H1 (cell line): ENCODE measurements at regions not wholly inside any gene's neighbourhood (a gene's known extent, or its start where the extent isn't known, plus 50 kb on each side); places are given as distances from the start of the nearest gene placed in this dataset.

Experiments used
- CTCF ChIA-PET: fragments of 300-600 bp; sonication (Branson Sonifier 250); formaldehyde crosslinking; loops from one replicate; lab custom pipeline; 2021; ENCODE audit not compliant: partially characterized antibody; lab: Charles Lee
- POLR2A ChIA-PET: fragments of 300-600 bp; sonication (Branson Sonifier 250); formaldehyde crosslinking; loops from one replicate; lab custom pipeline; 2021; ENCODE audit warnings: inconsistent platforms; ENCODE audit not compliant: partially characterized antibody; lab: Charles Lee
- DNase-seq, 2 experiments: peaks; one replicate each; pipeline versions ENCODE4 v3.0.0 to v3.0.0-alpha.2; 2010 to 2022; ENCODE audit warnings: low spot score in 2 of 2, low read depth in 1 of 2, mixed read lengths in 1 of 2
- FAIRE-seq: peaks from 2 replicates; lab custom pipeline; 2011; peaks lifted over from hg19 to GRCh38; lab: Jason Lieb, UNC
- H2AFZ ChIP-seq: 2 replicates; pipeline ENCODE4 v1.8.1; 2012; ENCODE audit warnings: low read length, inconsistent platforms
- H2AK5ac ChIP-seq: 2 replicates; pipeline ENCODE4 v1.6.1; 2013; ENCODE audit warnings: low read depth, low read length
- H2BK120ac ChIP-seq: replicated peaks from 2 replicates; pipeline ENCODE3; 2013; ENCODE audit warnings: low read depth, low read length, inconsistent platforms
- H2BK12ac ChIP-seq: 2 replicates; pipeline ENCODE4 v1.6.1; 2013; ENCODE audit warnings: low read depth, low read length
- H2BK15ac ChIP-seq: 2 replicates; pipeline ENCODE4 v1.6.1; 2013; ENCODE audit warnings: low read length
- H2BK20ac ChIP-seq: 2 replicates; pipeline ENCODE4 v1.6.1; 2013; ENCODE audit warnings: low read length
- H2BK5ac ChIP-seq: 2 replicates; pipeline ENCODE4 v1.6.1; 2013; ENCODE audit warnings: low read depth, low read length
- H3K14ac ChIP-seq: 2 replicates; pipeline ENCODE4 v1.6.1; 2013; ENCODE audit warnings: inconsistent platforms; ENCODE audit not compliant: insufficient read length
- H3K18ac ChIP-seq: 2 replicates; pipeline ENCODE4 v1.6.1; 2013; ENCODE audit warnings: low read length; ENCODE audit errors: extremely low read depth
- H3K23ac ChIP-seq: 2 replicates; pipeline ENCODE4 v1.6.1; 2013; ENCODE audit warnings: inconsistent platforms; ENCODE audit not compliant: insufficient read length
- H3K23me2 ChIP-seq: 2 replicates; pipeline ENCODE4 v1.6.1; 2013; ENCODE audit warnings: low read depth, low read length
- H3K27ac ChIP-seq: 2 replicates; pipeline ENCODE4 v1.6.1; 2011; ENCODE audit warnings: low read depth, low read length, inconsistent platforms
- H3K27me3 ChIP-seq, 4 experiments: replicated peaks in 1 of 4; 1 replicate in 1 of 4; 2 replicates in 3 of 4; pipeline versions ENCODE4 v1.6.1 to v1.8.1; 2011 to 2013; ENCODE audit warnings: low read length in 3 of 4, mild to moderate bottlenecking in 3 of 4, inconsistent platforms in 2 of 4, mixed read lengths in 2 of 4, moderate library complexity in 1 of 4; ENCODE audit not compliant: control insufficient read depth in 3 of 4, insufficient read depth in 3 of 4; ENCODE audit errors: extremely low read depth in 1 of 4
- H3K36me3 ChIP-seq, 4 experiments: 2 replicates each; pipeline versions ENCODE4 v1.6.1 to v1.8.1; 2011 to 2013; ENCODE audit warnings: mild to moderate bottlenecking in 4 of 4, low read length in 3 of 4, moderate library complexity in 2 of 4, control low read depth in 1 of 4, inconsistent platforms in 1 of 4; ENCODE audit not compliant: insufficient read depth in 4 of 4, control insufficient read depth in 2 of 4
- H3K4ac ChIP-seq: replicated peaks from 2 replicates; pipeline ENCODE3; 2013; ENCODE audit warnings: low read length, low read depth, mixed read lengths, inconsistent platforms; ENCODE audit not compliant: insufficient read length
- H3K4me1 ChIP-seq, 4 experiments: replicated peaks in 1 of 4; 1 replicate in 1 of 4; 2 replicates in 3 of 4; pipeline versions ENCODE4 v1.6.1 to v1.8.1; 2011 to 2013; ENCODE audit warnings: low read length in 3 of 4, inconsistent platforms in 2 of 4, mixed read lengths in 1 of 4; ENCODE audit not compliant: insufficient read depth in 4 of 4, control insufficient read depth in 3 of 4
- H3K4me2 ChIP-seq, 2 experiments: 2 replicates each; pipeline versions ENCODE4 v1.6.1 to v1.8.1; 2011 to 2013; ENCODE audit warnings: low read depth in 2 of 2, low read length in 2 of 2, control low read depth in 1 of 2, inconsistent platforms in 1 of 2, mild to moderate bottlenecking in 1 of 2; ENCODE audit not compliant: insufficient read depth in 1 of 2
- H3K4me3 ChIP-seq, 4 experiments: fragments of 200-600, 300-600 bp in 1 of 4; sonication (generic), shearing (Covaris generic), sonication (Bioruptor Twin) in 1 of 4; 2 replicates each; pipeline versions ENCODE4 v1.5.1 to v1.8.1; 2011 to 2016; ENCODE audit warnings: low read length in 4 of 4, low read depth in 3 of 4, control low read depth in 2 of 4, inconsistent platforms in 2 of 4, mild to moderate bottlenecking in 2 of 4, mixed read lengths in 1 of 4, moderate library complexity in 1 of 4; ENCODE audit not compliant: insufficient read depth in 2 of 4; ENCODE audit errors: extremely low read depth in 1 of 4
- H3K56ac ChIP-seq: replicated peaks from 2 replicates; pipeline ENCODE3; 2013; ENCODE audit warnings: low read depth, mild to moderate bottlenecking, mixed read lengths, low read length, inconsistent platforms; ENCODE audit not compliant: insufficient read length
- H3K79me1 ChIP-seq: 2 replicates; pipeline ENCODE4 v1.6.1; 2013; ENCODE audit warnings: low read depth, low read length, control low read depth
- H3K79me2 ChIP-seq, 2 experiments: 2 replicates each; pipeline versions ENCODE4 v1.6.1 to v1.8.1; 2012 to 2013; ENCODE audit warnings: low read length in 2 of 2, mild to moderate bottlenecking in 2 of 2, inconsistent platforms in 1 of 2; ENCODE audit not compliant: insufficient read depth in 2 of 2, control insufficient read depth in 1 of 2
- H3K9ac ChIP-seq, 4 experiments: replicated peaks in 1 of 4; 1 replicate in 1 of 4; 2 replicates in 3 of 4; pipeline versions ENCODE4 v1.6.1 to v1.8.1; 2011 to 2013; ENCODE audit warnings: low read depth in 3 of 4, low read length in 3 of 4, control low read depth in 2 of 4, mild to moderate bottlenecking in 2 of 4, moderate library complexity in 2 of 4, inconsistent platforms in 1 of 4; ENCODE audit errors: extremely low read depth in 1 of 4
- H3K9me3 ChIP-seq, 2 experiments: 2 replicates each; pipeline versions ENCODE4 v1.6.1 to v1.8.1; 2012 to 2013; ENCODE audit warnings: mild to moderate bottlenecking in 2 of 2, moderate library complexity in 2 of 2, control low read depth in 1 of 2, inconsistent platforms in 1 of 2, low read depth in 1 of 2, low read length in 1 of 2, mixed read lengths in 1 of 2; ENCODE audit not compliant: insufficient read depth in 2 of 2
- H4K20me1 ChIP-seq, 2 experiments: replicated peaks in 1 of 2; 2 replicates each; pipeline versions ENCODE3 to v1.8.1; 2011 to 2013; ENCODE audit warnings: inconsistent platforms in 2 of 2, low read length in 2 of 2, mild to moderate bottlenecking in 1 of 2; ENCODE audit not compliant: insufficient read depth in 2 of 2, control insufficient read depth in 1 of 2
- H4K5ac ChIP-seq: 2 replicates; pipeline ENCODE4 v1.6.1; 2013; ENCODE audit warnings: low read length, low read depth, mixed read lengths, inconsistent platforms; ENCODE audit not compliant: insufficient read length
- H4K8ac ChIP-seq: 2 replicates; pipeline ENCODE4 v1.8.0; 2013; ENCODE audit warnings: mild to moderate bottlenecking, moderate library complexity, low read length, inconsistent platforms; ENCODE audit not compliant: insufficient read depth; ENCODE audit errors: extremely low read depth
- H4K91ac ChIP-seq: replicated peaks from 2 replicates; pipeline ENCODE3; 2013; ENCODE audit warnings: low read length, mixed read lengths, inconsistent platforms; ENCODE audit not compliant: insufficient read length
- BCL11A ChIP-seq, 2 experiments: IDR thresholded peaks; one replicate each; pipeline ENCODE4 v1.6.1; 2011; ENCODE audit warnings: low read depth in 2 of 2, low read length in 2 of 2, mild to moderate bottlenecking in 2 of 2
- CBX8 ChIP-seq: fragments of 300-800, 300-1000 bp; sonication (generic); IDR thresholded peaks from 2 replicates; pipeline ENCODE4 v1.7.1; 2016; ENCODE audit warnings: low read depth, low read length, borderline replicate concordance
- CEBPB ChIP-seq: IDR thresholded peaks from 2 replicates; pipeline ENCODE4 v1.6.1; 2012; ENCODE audit warnings: low read depth, low read length
- CTBP2 ChIP-seq: IDR thresholded peaks from 2 replicates; pipeline ENCODE4 v1.7.0; 2011; ENCODE audit warnings: borderline replicate concordance, mild to moderate bottlenecking, moderate library complexity, mixed read lengths, low read length; ENCODE audit not compliant: insufficient read depth, insufficient read length
- RNF2 ChIP-seq: fragments of 200-900, 300-1000 bp; sonication (generic); IDR thresholded peaks from 2 replicates; pipeline ENCODE4 v1.7.1; 2016; ENCODE audit warnings: borderline replicate concordance, low read depth, mild to moderate bottlenecking, antibody characterized with exemption, low read length; ENCODE audit not compliant: poor library complexity, severe bottlenecking; ENCODE audit errors: missing control alignments
- SP4 ChIP-seq: IDR thresholded peaks from 2 replicates; pipeline ENCODE4 v1.6.1; 2012; ENCODE audit warnings: low read length, inconsistent platforms
- WGBS, 2 experiments: shearing (Covaris generic) in 1 of 2; methylation state at CpG; one replicate each; pipeline versions ENCODE4 v1.1.6 to v1.1.7; 2013 to 2015; ENCODE audit warnings: low lambda C conversion rate in 2 of 2, mixed read lengths in 2 of 2, inconsistent platforms in 1 of 2, low coverage in 1 of 2, missing lambda C conversion rate in 1 of 2; ENCODE audit not compliant: insufficient replicate concordance in 2 of 2, insufficient coverage in 1 of 2, insufficient read length in 1 of 2; ENCODE audit errors: extremely low coverage in 1 of 2, missing lambda C conversion rate in 1 of 2; 5-methylcytosine and 5-hydroxymethylcytosine counted together

DNA sequence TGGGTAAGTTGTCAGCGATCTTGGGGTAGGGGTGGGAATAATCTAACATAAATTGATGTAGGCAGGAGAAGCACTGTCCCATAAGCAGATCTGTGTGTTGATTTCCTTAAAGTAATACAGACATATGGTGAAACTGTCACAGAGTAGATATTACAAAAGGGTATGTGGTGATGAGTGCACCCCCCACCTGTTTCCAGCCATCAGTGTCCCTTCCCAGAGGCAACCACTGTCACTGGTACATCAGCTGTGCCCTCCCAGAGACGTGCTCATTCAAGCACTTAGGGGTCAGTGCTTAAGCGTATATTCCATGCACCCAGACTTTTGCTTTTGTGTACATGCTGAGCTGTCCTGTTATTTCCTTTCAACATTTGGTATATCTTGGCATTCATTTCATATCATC lies 94.3 kb upstream of the PITX1 start:
- no peak overlapping the region for H3K18ac ChIP-seq
- CTCF ChIA-PET = interaction anchor here (0.5 to 0.6 kb wide), 2 partner anchors 35 to 133 kb away, joined by 3 read pairs; no protein-coding TSS in a partner anchor
- POLR2A ChIA-PET = no interaction called here
- TF ChIP-seq CEBPB (no peak), CBX8 (no peak), CTBP2 (no peak), SP4 (no peak), BCL11A (IDR thresholded peaks at IDR 0.05; ENCODE audit: low read depth in 2 of 2, low read length in 2 of 2) (no peak), RNF2 (no peak)

More for the DNA sequence above, 94.3 kb upstream of the PITX1 start:
- no peak overlapping the region for H3K23ac ChIP-seq
- no peaks in the 10 kb centered on the region for H3K9me3 ChIP-seq
- no peak overlapping the region for H2AFZ ChIP-seq
- no peak overlapping the region for H4K5ac ChIP-seq
- H3K79me1 ChIP-seq = no peaks in the 10 kb centered on the region
- H4K91ac ChIP-seq = no peak overlapping the region
- H2BK12ac ChIP-seq = no peak overlapping the region
- no peak overlapping the region for H2BK20ac ChIP-seq
- H2AK5ac ChIP-seq = no peak overlapping the region
- WGBS, 2 experiments = 63% methylated on average over 3 of the region's 3 CpGs; no CpG with 5 or more reads in 1 of the 2 experiments
- no peak overlapping the region for H3K9ac ChIP-seq
- H3K4me2 ChIP-seq = no peak overlapping the region
- no peaks in the 10 kb centered on the region for H3K23me2 ChIP-seq
- no peak overlapping the region for H3K27ac ChIP-seq
- no peak overlapping the region for H2BK15ac ChIP-seq
- no peak overlapping the region for H3K56ac ChIP-seq
- no peak overlapping the region for H3K4ac ChIP-seq
- H4K20me1 ChIP-seq = no peaks in the 10 kb centered on the region
- DNase-seq (no peak), FAIRE-seq (no peak)
- no peak overlapping the region for H2BK120ac ChIP-seq
- peaks cover 0 to 4% (median 0%) of the 10 kb centered on the region in 4 experiments; a peak in 1 of 7 replicates for H3K27me3 ChIP-seq
- H3K4me3 ChIP-seq = no peak overlapping the region
- H3K4me1 ChIP-seq = no peaks in the 10 kb centered on the region
- no peak overlapping the region for H2BK5ac ChIP-seq
- no peak overlapping the region for H4K8ac ChIP-seq
- H3K79me2 ChIP-seq = no peaks in the 10 kb centered on the region
- H3K14ac ChIP-seq = no peak overlapping the region
- no peaks in the 10 kb centered on the region for H3K36me3 ChIP-seq
